ENCODE measurements at regions not wholly inside any gene's neighbourhood (a gene's known extent, or its start where the extent isn't known, plus 50 kb on each side); places are given as distances from the start of the nearest gene placed in this dataset.

- no peak for DNase-seq (ENCODE audit: low read depth)
Observed at GRCh38 chr2:139825726-139826125, 1045.5 kb upstream of the NXPH2 start.

GRCh38 chr2:139819273-139819796 is 1039.1 kb upstream of the NXPH2 start:
- DNase-seq (ENCODE audit: low read depth) = no peak

DNA sequence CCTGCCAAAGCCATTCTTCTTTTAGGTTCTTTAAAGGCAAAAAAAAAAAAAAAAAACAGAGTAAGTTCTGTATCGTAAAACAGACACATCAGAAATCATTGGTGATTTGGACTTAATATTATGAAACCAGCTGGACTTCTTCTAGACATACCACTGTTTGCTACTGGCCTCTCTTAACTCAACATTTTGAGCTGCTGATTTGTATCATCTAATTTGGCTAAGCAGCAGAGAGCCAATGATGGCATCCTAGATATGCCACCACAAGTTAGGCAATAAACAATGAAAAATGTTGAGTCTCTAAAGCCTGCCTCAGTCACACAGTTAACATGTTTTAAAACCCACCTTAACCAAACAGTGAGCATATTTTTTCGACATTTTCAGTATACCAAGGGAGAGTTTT is 1034.3 kb upstream of the NXPH2 start:
- no peak for DNase-seq (ENCODE audit: low read depth)

GRCh38 chr2:139813340-139813739 is 1033.2 kb upstream of the NXPH2 start:
- DNase-seq (ENCODE audit: low read depth) = no peak

DNA sequence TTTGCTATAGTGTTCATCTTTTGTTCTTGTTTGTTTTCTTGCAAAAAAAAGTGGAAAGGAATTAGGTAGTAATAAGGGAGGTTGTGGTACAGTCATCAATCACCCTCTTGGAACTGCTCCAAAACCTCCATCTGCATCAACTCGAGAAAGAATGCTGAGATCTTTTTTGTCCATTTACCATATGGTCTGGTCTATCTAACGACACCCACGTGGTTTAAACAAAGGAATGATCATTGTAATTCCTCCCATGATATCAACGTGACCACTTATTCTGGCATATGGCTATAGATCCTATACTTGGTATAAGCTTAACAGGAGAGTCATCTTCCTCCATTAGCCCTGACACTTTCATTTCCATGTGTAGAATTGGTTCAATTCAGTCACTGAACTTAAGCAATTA is 1025.3 kb upstream of the NXPH2 start:
- no peak for DNase-seq (ENCODE audit: low read depth)

DNA sequence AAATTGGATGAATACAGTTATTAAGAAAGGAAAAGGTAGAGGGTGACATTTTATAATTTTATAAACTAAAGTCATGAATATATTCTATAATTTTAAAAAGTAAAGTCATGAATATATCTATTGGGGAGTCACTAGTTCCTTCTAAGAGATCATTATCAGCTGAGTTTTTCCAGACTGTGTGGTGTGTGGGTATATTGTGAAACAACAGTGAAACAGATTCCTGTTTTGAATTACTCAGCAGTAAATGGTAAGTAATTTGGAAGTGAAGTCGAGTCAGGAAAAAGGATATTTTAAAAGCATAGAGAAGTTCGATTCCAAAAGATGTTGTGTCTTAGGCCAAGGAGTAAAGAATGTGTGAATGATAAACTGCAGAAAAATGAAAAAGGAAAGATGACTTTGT is 1018.2 kb upstream of the NXPH2 start:
- DNase-seq (ENCODE audit: low read depth) = no peak

GRCh38 chr2:139790807-139791752 is 1010.9 kb upstream of the NXPH2 start:
- DNase-seq (ENCODE audit: low read depth) = no peak

- no peak for DNase-seq (ENCODE audit: low read depth)
Observed at GRCh38 chr2:139790136-139790535, 1009.9 kb upstream of the NXPH2 start.

DNA sequence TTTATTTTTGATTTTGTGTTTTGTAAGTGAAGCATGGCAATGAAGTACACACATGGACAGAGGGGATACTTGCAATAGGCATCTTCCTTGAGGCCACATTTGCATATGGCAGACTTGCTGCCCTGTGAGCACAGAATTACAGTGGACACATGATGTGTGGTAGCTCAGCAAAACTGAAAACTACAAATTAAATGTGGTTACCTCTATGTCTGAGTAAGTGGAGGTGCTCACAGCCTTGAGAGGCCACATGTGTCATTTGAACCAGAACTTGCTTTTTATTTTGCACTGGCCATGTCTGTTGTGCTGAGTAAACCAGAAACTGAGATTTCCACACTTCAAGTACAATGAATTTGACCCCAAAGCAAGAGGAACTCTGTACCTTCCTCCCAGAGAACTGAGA is 998.5 kb upstream of the NXPH2 start:
- no peak for DNase-seq (ENCODE audit: low read depth)

DNA sequence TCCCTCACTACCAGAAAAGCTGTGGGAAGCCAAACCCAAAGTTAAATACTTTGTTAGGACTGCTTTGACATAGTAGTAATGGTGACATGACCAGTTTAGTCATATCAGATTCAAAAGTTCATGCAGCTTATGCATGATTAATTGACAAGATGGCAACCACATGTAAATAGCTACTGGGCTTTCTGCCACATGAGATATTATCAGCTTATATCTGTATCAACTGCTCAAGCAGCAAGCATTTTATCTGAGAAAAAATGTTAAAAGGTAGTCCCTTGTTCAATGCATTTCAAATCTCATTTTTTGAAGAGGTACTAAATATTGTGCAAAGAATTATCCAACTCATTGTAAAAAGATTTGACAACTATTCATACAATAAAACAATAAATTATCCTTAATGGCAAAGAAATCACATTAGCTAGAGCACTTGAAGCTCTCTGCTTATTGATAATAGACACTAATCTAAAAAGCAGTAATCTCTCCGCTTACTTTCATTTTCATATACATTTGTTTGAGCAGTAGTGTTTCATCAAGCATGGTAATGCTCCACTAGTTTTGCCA is 993.6 kb upstream of the NXPH2 start:
- DNase-seq (ENCODE audit: low read depth) = no peak

- DNase-seq (ENCODE audit: low read depth) = no peak
Observed at GRCh38 chr2:139769633-139770032, 989.4 kb upstream of the NXPH2 start.

- DNase-seq (ENCODE audit: low read depth) = no peak
Observed at GRCh38 chr2:139763705-139764104, 983.5 kb upstream of the NXPH2 start.

- no peak for DNase-seq (ENCODE audit: low read depth)
Observed at GRCh38 chr2:139759000-139759505, 978.9 kb upstream of the NXPH2 start.

GRCh38 chr2:139746901-139747300 is 966.7 kb upstream of the NXPH2 start:
- DNase-seq (ENCODE audit: low read depth) = no peak

- DNase-seq (ENCODE audit: low read depth) = no peak
Observed at GRCh38 chr2:139744273-139744672, 964.1 kb upstream of the NXPH2 start.

GRCh38 chr2:139742216-139743172 is 962.3 kb upstream of the NXPH2 start:
- no peak for DNase-seq (ENCODE audit: low read depth)

GRCh38 chr2:139737659-139738058 is 957.5 kb upstream of the NXPH2 start:
- DNase-seq (ENCODE audit: low read depth) = no peak

DNA sequence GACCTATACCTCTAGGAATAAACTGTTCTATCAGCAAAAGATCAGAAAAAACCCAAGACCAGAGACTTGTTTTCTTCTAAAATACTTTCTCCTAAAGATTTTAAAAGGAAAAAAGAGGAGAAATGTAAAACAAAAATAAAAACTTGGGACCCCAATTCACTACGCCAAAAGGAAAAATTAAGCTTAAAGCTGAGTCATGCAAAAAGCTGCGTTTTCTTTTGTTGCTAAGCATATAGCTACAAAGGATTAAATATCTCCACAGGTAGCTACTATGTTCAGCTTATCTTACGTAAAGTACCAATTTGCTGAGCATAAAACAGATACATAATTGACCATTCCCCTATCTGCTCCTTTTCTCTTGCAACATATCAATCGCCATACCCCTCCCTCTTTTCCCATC is 950.0 kb upstream of the NXPH2 start:
- DNase-seq (ENCODE audit: low read depth) = no peak

- no peak for DNase-seq (ENCODE audit: low read depth)
Observed at GRCh38 chr2:139721411-139721995, 941.3 kb upstream of the NXPH2 start.

GRCh38 chr2:139720056-139720455 is 939.9 kb upstream of the NXPH2 start:
- no peak for DNase-seq (ENCODE audit: low read depth)

- no peak for DNase-seq (ENCODE audit: low read depth)
Observed at GRCh38 chr2:139704606-139705005, 924.4 kb upstream of the NXPH2 start.

- DNase-seq (ENCODE audit: low read depth) = no peak
Observed at GRCh38 chr2:139694327-139694726, 914.1 kb upstream of the NXPH2 start.

Measured in EH (cell line).